Esophagus muscularis mucosa (tissue), 3 donors: ENCODE measurements at regions not wholly inside any gene's neighbourhood (a gene's known extent, or its start where the extent isn't known, plus 50 kb on each side); places are given as distances from the start of the nearest gene placed in this dataset.

Source experiments
- POLR2A ChIP-seq: fragments of 450-650 bp; IDR thresholded peaks from one replicate; pipeline ENCODE4 v1.6.1; 2017; ENCODE audit warnings: antibody characterized with exemption, moderate library complexity, mild to moderate bottlenecking, low read depth
- POLR2AphosphoS5 ChIP-seq, 2 donors: sonication (generic); formaldehyde crosslinking; IDR thresholded peaks; one replicate each; pipeline ENCODE4 v1.6.1; 2017; ENCODE audit warnings: antibody characterized with exemption in 2 of 2
- TF ChIP-seq, protein P1 (sequence below), 3 experiments: fragments of 200-600 bp in 2 of 3; fragments of 450-650 bp in 1 of 3; sonication (generic) in 2 of 3; IDR thresholded peaks; one replicate each; pipeline ENCODE4 v1.5.1; 2017 to 2019; ENCODE audit warnings: antibody characterized with exemption in 3 of 3, mild to moderate bottlenecking in 2 of 3, moderate library complexity in 1 of 3

DNA sequence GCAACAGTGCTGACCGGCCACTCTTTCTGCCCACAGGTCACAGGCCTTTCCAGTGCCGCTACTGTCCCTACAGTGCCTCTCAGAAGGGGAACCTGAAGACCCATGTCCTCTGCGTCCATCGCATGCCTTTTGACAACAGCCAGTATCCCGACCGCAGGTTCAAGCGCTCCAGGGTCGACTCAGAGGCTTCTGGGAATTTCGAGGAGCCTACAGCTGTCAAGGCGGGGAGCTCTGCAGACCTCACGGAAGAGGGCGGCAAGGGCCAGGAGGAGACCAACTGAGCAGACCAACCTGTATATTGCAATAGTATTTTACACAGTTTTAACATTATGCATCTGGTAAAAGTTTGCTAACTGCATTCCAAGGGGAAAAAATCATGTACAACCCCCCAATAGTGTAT lies 338.5 kb downstream of the ZNF536 start:
- TF ChIP-seq, protein P1, sequence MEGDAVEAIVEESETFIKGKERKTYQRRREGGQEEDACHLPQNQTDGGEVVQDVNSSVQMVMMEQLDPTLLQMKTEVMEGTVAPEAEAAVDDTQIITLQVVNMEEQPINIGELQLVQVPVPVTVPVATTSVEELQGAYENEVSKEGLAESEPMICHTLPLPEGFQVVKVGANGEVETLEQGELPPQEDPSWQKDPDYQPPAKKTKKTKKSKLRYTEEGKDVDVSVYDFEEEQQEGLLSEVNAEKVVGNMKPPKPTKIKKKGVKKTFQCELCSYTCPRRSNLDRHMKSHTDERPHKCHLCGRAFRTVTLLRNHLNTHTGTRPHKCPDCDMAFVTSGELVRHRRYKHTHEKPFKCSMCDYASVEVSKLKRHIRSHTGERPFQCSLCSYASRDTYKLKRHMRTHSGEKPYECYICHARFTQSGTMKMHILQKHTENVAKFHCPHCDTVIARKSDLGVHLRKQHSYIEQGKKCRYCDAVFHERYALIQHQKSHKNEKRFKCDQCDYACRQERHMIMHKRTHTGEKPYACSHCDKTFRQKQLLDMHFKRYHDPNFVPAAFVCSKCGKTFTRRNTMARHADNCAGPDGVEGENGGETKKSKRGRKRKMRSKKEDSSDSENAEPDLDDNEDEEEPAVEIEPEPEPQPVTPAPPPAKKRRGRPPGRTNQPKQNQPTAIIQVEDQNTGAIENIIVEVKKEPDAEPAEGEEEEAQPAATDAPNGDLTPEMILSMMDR (IDR thresholded peaks at IDR 0.05), result no peak
- TF ChIP-seq POLR2A (no peak), POLR2AphosphoS5 (IDR thresholded peaks at IDR 0.05) (no peak)
